ENCODE measurements at regions not wholly inside any gene's neighbourhood (a gene's known extent, or its start where the extent isn't known, plus 50 kb on each side); places are given as distances from the start of the nearest gene placed in this dataset.

- TF ChIP-seq EZH2phosphoT487 (IDR thresholded peaks at IDR 0.05; ENCODE audit: borderline replicate concordance, low read depth, low read length), result no peak
- TF ChIP-seq CTCF (conservative IDR thresholded peaks at IDR 0.05; ENCODE audit: low read length), result no peak
Observed at GRCh38 chr9:7245976-7246580, 488.3 kb downstream of the KDM4C start.
